HCT116 (cell line): ENCODE measurements at regions not wholly inside any gene's neighbourhood (a gene's known extent, or its start where the extent isn't known, plus 50 kb on each side); places are given as distances from the start of the nearest gene placed in this dataset.

Experiments used
- EGR1 ChIP-seq: IDR thresholded peaks from 2 replicates; pipeline ENCODE4 v1.6.1; 2012; ENCODE audit warnings: low read depth
- EZH2phosphoT487 ChIP-seq: fragments of 200-600 bp; IDR thresholded peaks from 2 replicates; pipeline ENCODE4 v1.6.1; 2018; ENCODE audit warnings: antibody characterized with exemption, borderline replicate concordance
- FOSL1 ChIP-seq: IDR thresholded peaks from 2 replicates; pipeline ENCODE4 v1.6.1; 2012; ENCODE audit warnings: low read depth
- POLR2A ChIP-seq: IDR thresholded peaks from 2 replicates; pipeline ENCODE4 v1.7.0; 2011; ENCODE audit warnings: borderline replicate concordance; ENCODE audit not compliant: insufficient read depth, insufficient read length; ENCODE audit errors: extremely low read depth

- no peak for TF ChIP-seq EZH2phosphoT487
- TF ChIP-seq POLR2A: no peak
- TF ChIP-seq FOSL1: no peak
- TF ChIP-seq EGR1: no peak
Measured at GRCh38 chr7:73966062-73966940, 61.7 kb upstream of the ELN start.
